HG03135 (cell line): ENCODE measurements at regions not wholly inside any gene's neighbourhood (a gene's known extent, or its start where the extent isn't known, plus 50 kb on each side); places are given as distances from the start of the nearest gene placed in this dataset.
A peak's percentile ranks its signal among the peaks of the same experiment; 100 is the strongest.
"Not testable (repeated sequence)": the region's sequence is repeated elsewhere in the genome, so short reads cannot be mapped to it uniquely, and the experiment has no call there.

Source experiments
- ATAC-seq: cut with Tn5 transposase; IDR thresholded peaks from one replicate; pipeline ENCODE4 v1.9.1; 2021; ENCODE audit warnings: mild to moderate bottlenecking, moderate library complexity; ENCODE audit not compliant: unreplicated experiment

DNA sequence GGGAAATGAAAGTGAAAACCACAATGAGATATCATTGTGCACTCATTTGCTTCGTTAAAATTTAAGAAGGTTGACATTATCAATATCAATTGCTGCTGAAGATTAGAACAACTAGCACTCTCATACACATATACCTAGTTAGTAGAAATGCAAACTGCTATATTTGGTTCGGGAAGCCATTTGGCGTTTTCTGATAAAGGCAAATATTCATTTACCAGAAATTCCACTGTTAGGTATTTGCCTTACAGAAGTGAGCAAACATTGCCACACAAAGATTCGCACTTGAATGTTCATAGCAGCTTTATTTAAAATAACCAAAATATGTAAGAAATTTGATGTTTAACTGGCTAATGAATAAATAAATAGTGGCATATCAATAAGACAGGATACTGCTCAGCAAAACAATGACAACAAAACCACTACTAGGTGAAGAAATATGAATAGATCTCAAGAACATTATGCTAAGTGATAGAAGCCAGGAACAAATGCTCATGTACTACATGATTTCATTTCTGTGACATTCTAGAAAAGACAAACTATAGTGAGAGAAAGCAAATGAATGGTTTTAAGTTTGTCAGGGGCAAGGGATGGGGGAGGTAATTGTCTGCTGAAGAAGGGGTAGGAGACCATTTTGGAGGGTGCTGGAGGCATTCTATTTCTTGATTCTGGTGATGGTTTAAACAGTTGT lies 387.8 kb downstream of the PTH2R start:
- no peak for ATAC-seq

DNA sequence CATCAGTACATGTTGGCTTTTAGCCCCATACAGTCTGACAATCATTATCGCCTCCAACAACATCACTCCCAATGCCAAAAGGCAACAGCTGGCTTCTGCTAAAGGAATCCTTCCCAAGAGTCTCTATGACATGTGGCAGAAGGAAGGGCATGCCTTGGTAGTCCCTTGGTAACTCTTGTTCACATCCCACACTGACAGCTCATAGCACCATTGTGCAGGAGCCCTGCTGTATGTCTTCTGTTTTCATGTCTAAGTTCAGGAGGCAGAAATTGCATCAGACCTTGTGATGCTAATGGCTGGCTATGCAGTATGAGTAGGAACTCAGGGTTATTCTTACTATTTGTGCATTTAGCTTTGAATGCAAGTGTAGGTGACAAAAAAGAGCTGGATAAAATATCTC lies 392.1 kb downstream of the PTH2R start:
- no peak for ATAC-seq

DNA sequence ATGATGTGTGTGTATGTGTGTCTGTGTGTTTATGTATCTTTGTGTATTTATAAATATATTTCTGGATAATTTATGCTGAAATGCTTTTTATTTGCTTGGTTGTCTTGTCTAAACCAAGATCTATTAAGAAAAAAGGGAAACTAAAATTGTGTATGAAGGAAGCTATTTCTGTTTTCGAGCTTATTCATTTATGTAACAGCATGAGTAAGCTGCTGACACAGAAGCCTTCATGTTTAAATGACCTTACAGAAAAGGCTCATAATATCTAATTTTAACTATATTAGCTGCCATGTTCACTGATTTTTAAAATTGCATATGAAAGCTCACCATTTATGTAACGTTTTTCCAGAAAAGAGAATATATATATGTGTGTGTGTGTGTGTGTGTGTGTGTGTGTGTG lies 392.8 kb downstream of the PTH2R start:
- no peak for ATAC-seq

DNA sequence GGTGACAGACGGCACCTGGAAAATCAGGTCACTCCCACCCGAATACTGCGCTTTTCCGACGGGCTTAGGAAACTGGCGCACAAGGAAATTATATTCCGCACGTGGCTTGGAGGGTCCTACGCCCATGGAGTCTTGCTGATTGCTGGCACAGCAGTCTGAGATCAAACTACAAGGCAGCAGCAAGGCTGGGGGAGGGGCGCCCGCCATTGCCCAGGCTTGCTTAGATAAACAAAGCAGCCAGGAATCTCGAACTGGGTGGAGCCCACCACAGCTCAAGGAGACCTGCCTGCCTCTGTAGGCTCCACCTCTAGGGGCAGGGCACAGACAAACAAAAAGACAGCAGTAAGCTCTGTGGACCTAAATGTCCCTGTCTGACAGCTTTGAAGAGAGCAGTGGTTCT lies 394.3 kb downstream of the PTH2R start:
- ATAC-seq = not testable (repeated sequence)

DNA sequence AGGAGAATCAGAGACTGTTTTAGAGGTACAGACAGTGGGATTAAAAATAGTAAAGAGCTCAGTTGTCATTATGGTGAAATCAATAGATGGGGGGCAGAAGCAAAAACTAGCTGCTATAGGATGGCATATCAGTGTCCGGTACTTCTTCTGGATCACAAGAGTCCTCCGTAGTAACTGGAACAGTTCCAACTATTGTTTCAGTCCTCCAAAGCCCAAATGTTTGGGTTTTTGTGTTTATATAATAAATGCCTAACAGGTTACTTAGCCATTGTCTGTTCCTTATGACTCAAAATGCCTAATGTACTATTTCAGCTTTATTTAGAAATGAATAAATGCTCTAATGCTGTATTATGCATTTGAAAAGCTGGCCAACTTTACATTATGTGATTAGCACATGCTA lies 401.2 kb downstream of the PTH2R start:
- no peak for ATAC-seq

DNA sequence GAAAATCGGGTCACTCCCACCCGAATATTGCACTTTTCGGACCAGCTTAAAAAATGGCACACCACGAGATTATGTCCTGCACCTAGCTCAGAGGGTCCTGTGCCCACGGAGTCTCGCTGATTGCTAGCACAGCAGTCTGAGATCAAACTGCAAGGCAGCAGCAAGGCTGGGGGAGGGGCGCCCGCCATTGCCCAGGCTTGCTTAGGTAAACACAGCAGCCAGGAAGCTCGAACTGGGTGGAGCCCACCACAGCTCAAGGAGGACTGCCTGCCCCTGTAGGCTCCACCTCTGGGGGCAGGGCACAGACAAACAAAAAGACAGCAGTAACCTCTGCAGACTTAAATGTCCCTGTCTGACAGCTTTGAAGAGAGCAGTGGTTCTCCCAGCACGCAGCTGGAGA lies 405.3 kb downstream of the PTH2R start:
- ATAC-seq = not testable (repeated sequence)

DNA sequence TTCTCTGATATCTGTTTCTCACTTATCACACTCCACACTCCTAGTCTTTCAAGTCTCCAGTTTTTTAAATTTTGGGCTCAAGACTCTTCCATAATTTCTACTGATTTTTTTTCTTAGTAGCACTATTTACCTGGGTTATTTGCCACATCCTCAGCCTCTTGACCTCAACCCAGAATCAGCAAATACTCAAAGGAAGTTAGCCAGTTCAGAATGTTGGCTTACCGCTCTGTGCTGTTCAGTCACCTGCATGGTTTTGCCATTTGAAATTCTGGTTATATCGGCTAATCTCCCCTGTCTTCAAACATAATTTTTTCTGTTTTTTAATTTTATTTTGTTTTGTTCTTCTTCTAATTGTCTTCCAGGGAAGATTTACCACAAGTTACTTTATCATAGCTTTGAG lies 412.6 kb downstream of the PTH2R start:
- no peak for ATAC-seq

DNA sequence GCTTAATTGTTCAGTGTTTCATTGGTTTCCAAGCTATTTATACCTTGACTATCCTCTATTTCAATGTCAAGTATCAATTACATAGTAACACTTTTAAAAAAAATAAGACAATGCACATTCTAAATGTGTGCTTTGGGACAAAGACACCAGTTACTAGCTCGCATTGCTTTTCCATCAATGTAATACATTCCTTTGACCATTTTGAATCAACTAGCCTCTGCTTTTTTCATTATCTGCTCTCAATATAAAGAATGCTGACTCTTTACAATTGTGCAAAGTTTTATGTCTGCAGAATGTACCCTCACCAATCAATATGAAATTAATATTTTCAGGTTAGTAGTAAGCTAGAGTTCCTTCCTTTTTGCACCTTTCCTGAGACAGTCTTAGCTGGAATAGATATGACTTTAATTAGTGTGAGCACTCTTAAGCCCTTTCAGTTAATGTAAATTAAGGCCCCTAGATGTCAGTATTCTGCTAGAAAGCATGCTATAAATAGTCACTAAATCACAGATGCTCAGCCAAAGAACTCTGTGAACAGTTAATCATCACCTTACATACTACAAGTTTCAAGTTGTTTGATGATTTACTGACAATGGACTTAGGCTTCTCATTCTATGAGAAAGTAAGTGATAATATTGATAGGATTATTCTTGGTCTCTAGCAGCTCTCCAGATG lies 413.6 kb downstream of the PTH2R start:
- ATAC-seq = peak; percentile 98

DNA sequence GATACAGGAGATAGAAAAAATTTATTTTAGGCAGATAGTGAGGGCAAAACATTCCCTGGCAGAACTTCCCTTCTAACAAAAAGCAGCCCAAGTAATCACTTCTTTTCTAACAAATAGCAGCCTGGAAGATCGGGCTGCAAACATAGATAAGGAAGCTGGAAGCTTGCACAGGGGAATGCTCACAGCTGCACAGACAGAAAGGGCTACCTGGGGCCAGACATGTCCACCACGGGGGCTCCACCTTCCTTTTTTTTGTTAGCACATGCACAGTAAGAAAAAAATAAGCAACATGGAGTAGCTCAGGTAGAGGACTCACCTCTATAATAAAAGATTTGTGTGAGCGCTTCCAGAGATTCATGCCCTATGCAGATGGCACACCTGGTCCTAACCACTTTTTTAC lies 420.5 kb downstream of the PTH2R start:
- ATAC-seq = no peak

DNA sequence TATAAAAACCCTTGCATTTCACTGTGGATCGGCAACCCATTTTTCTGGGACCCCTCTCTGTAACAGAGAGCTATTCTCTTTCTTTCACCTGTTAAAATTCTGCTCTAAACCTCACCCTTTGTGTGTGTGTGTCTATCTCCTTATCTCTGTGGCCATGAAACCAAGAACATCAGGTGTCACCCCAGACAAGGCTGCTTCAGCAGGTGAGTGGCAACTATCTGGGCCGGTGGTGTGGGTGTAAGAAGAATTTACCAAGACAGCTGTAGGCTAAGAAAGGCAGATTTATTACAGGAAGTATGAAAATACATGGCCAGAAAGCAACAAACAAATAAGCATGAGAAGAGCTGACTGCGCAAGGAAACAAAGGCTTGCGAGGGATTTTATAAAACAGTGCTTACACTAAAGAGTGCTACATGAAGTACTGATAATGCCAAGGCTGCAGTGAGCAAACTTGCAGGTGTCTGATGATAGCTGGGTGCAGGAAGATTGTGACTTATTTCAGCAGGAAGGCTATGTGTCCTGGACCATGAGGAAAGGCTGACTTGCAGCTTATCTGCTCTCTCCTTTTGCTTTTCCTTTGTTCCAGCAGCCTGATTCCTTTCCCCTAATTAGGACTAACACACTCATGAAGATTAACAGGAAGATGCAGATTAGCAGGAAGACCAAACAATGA lies 421.1 kb downstream of the PTH2R start:
- no peak for ATAC-seq

DNA sequence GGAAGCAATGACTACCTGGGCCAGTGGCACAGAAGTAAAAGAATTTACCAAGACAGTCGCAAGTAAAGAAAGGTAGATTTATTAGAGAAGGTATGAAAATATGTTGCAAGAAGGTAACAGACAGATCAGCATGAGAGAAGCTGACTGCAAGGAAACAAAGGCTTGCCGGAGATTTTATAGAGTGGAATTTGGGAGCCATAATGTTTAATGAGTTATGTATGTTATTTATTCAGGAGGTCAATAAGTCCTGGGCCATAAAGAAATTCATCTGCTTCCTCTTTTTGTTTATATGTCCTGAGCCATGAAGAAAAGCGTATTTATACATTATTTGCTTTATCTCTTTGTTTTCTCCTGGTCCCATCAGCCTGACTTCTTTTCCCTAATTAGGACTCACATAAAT lies 423.6 kb downstream of the PTH2R start:
- ATAC-seq = no peak

DNA sequence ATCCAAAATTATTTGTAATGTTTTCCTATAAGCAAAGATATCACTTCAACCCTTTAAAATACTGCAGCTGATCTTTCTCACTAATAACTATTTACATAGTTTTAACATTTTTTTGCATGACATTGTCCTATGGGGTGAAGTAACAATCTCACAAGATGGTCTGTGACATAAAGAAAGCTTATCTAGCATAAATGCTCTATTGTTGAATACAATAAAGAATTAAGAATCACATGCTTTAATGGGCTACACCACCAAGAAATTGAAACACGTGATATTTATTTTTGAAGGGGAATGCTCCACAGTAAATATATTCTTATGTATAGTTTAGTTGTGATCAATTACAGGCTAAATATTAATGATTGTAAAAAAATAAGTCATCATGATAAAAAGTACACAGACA lies 441.1 kb downstream of the PTH2R start:
- no peak for ATAC-seq

DNA sequence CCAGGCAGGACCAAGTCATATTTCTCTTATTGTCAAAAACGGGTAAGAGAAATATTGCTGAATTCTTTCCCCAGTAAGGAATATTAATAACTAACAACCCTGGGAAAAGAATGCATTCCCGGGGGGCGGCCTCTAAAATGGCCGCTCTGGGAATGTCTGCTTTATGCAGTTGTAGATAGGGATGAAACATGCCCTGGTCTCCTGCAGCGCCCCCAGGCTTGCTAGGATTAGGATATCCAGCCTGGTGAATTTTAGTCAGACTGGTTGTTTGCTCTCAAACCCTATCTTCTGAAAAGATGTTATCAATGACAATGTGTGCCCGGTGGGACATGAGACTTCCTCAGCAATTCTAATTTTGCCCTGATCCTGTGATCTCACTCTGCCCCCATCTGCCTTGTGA lies 448.1 kb downstream of the PTH2R start:
- ATAC-seq = no peak

DNA sequence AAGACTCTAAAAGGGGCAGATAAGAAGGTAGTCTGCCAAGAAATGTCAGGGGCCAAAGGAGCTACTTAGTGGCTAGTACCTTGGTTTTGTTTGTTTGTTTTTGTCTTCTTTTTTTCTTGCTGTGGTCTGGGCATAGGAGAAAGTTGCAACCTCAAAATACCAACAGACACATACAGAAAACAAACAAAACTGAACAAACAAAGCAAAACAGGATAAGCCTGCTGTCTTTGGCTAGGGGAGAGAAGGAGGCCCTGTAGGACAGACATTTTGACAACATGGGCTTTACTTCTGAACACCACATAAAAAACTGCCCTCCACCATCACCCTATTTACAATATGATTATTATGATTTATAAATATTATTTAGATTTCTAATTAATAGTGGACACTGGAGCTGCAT lies 460.8 kb downstream of the PTH2R start:
- no peak for ATAC-seq

DNA sequence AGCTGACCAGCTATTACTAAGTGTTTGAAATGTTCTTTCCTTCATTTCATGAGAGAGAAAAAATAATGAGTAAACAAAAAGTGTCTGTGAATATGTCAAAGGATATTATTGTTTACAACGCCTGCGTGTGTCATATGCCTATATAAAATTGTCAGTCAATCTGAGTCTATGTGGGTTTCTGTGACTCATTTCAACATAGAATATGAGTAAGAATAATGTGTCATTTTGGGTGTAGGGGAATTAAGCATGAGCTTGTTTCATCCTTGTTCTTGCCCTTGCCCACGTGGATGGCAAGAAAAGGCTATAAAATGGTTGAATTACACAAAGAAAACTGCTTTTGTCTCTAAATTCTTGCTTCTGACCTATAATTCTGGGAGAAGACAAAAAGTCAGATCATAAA lies 466.0 kb downstream of the PTH2R start:
- no peak for ATAC-seq

DNA sequence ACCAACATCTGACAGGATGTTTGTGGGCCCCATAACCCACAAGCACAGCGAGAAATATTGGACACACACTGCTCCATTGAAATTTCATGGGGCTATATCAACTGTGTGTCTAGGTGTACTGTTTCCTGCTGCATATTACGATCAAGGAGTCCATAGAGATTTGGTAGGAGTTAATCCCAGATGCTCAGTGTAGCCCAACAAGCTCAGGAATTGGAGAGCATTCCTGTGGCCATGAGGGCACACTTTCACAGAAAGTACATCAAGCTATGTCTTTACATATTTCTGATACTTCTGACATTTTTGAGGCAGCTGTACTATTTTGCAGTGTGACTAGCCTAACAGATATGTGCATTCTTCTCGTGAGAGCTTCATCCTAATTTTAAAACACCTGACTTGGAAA lies 473.1 kb downstream of the PTH2R start:
- no peak for ATAC-seq

DNA sequence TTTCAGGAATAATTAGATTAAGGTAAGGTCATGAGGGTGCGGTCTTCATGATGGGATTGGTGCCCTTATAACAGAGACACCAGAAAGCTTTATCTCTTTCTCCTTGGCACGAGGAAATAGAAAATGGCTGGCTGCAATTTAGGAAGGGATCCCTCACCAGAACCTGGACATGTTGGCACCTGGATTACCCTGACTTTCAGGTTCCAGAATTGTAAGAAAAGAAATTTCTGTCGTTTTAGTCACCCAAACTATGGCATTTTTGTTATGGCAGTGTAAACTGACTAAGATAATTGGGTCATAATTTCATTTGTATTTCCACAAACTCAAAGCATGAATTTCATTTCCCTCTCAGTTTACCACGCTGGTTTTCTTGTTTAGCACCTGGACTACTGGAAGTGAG lies 473.6 kb downstream of the PTH2R start:
- no peak for ATAC-seq

DNA sequence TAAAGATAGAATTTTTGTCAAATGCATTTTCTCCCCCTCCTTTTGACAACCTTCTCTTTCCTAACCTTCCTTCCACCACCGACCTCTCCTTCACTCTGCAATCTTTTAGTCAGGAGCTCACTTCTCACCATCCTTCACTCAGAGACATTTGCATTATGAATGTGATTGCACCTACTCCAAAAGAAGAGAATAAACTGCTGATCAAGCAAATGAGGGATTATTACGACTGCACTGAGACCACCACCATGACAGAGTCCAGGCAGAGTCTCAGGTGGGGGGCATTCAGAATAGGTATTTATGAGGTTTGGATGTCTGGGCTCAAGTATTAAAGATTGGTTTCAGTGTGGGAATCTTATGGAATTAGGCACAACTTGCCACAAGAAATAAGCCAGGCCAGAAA lies 483.9 kb downstream of the PTH2R start:
- ATAC-seq = no peak

DNA sequence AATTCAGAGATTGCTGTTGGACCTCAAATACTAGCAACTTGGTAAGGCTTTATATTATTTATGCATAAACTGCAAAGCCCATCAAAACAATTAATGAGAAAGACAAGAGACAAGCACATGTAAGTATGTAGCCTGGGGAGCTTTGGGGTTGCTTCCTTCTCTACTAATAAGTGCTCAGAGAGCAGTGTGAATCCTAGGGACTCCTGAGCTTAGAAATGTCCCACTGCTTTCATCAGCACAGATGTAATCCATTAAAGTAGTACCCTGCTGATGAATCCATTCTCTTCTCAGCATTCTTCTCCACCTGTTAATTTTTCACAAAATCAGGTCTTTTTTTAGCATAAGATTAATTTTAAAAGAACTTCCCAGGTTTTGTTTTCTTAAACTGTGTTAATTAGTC lies 485.6 kb downstream of the PTH2R start:
- ATAC-seq = no peak

DNA sequence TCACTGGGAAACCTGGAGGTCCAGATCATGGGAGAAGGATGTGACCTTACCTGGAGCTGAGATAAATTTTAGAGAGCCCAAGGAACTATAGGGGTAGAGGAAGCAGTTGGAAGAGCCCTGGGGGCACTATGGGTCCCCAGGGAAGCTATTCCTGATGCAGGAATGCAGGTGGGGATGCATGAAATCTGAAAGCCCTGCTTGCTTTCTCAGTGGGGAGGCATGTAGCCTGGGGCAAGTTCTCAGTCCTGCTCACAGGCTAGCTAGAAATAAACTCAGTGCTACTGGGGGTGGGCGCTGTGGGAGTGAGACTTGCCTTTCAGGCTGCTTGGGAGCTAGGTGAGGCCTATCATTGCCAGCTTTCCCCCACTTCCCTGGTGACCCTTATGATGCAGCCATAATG lies 499.7 kb downstream of the PTH2R start:
- ATAC-seq = no peak

DNA sequence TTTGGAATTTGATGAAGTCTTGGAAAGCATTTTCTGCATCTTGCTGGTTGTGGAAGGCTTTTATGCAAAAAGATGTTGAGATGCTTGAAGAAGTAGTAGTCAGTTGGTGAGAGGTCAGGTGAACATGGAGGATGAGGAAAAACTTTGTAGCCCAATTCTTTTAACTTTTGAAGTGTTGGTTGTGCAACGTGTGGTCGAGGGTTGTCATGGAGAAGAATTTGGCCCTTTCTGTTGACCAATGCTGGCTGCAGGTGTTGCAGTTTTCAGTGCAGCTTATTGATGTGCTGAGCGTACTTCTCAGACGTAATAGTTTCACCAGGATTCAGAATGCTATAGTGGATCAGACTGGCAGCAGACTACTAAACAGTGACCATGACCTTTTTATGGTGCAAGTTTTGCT lies 508.4 kb upstream of the MAP2 start:
- no peak for ATAC-seq

DNA sequence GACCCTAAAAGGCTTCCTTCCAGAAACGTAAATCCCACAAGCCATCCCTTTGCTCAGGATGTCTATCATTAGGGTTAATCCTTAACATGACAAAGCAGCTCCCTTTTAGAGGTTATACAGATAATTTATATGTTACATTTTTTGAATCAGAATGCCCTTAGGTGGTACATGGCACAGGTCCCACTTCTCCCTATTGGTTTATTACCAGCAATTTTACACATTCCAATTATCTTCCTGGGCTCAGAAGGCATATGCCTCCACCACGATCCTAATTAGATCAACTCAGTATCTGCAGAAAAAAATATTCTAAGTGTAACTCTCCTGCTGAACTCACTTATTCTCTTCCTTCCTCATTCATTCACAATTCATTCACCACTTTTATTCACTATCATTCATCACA lies 507.0 kb upstream of the MAP2 start:
- ATAC-seq = no peak
